ENCODE measurements at regions not wholly inside any gene's neighbourhood (a gene's known extent, or its start where the extent isn't known, plus 50 kb on each side); places are given as distances from the start of the nearest gene placed in this dataset.

DNA sequence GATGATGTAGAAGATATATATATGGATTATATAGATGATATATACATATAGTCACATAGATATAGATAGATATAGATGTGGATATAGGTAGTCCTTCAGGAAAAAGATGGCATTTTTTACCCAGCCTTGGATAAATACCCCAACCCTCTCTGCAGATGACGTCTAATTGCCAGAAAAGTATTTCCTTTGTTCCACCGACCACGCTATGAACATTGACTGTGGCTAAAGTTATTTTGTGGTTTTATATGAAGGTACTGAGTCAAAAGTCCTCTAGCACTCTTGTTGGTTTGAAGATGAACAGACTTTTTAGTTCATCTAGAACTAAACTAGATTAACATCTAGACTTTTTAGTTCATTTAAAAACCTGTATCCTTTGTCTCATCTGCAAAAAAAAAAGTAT lies 207.7 kb downstream of the PLOD2 start:
- no peak for TF ChIP-seq CTCF (IDR thresholded peaks at IDR 0.05)
- Histone ChIP-seq H4K20me1 (ENCODE audit: insufficient read depth, low read length) (no peaks in the 10 kb centered on the region), H3K4me3 (replicated peaks in 1 of 3; ENCODE audit: low read depth in 2 of 3, low read length in 3 of 3) (no peak overlapping the region), H2AFZ (ENCODE audit: insufficient read depth, low read depth, low read length, poor library complexity, severe bottlenecking) (no peak overlapping the region), H3K4me2 (replicated peaks; ENCODE audit: extremely low read depth, low read length, poor library complexity, severe bottlenecking) (no peak overlapping the region), H3K4me1 (ENCODE audit: control insufficient read depth in 1 of 2, insufficient read depth in 2 of 2, low read length in 2 of 2) (no peaks in the 10 kb centered on the region), H3K27me3 (ENCODE audit: control insufficient read depth in 2 of 2, insufficient read depth in 2 of 2, low read length in 2 of 2) (no peaks in the 10 kb centered on the region), H3K9ac (ENCODE audit: insufficient read depth, low read length, poor library complexity, severe bottlenecking) (no peak overlapping the region), H3K9me3 (replicated peaks in 1 of 2; ENCODE audit: control insufficient read depth in 1 of 2, insufficient read depth in 1 of 2, low read length in 2 of 2) (no peaks in the 10 kb centered on the region), H3K79me2 (ENCODE audit: insufficient read depth, low read length) (no peaks in the 10 kb centered on the region), H3K36me3 (replicated peaks in 1 of 2; ENCODE audit: control insufficient read depth in 1 of 2, insufficient read depth in 2 of 2, low read length in 2 of 2) (no peaks in the 10 kb centered on the region), H3K27ac (ENCODE audit: low read depth in 1 of 2, low read length in 2 of 2) (no peak overlapping the region)
- Mint-ChIP-seq H3K36me3 (no peaks in the 10 kb centered on the region), H3K9me3 (peaks cover 0 to 5% (median 2%) of the 10 kb centered on the region in 7 donors), H3K4me3 (no peak overlapping the region), H3K27ac (no peak overlapping the region), H3K27me3 (ENCODE audit: low read depth in 3 of 3) (no peaks in the 10 kb centered on the region), H3K4me1 (no peaks in the 10 kb centered on the region)
- WGBS (ENCODE audit: insufficient coverage), result no CpG with 5 or more reads among the region's 3 CpGs
- DNase-seq, result no peak
- intact Hi-C loops (cut with micrococcal nuclease), result no loop called here

- Histone ChIP-seq H3K27ac (ENCODE audit: low read depth in 1 of 2, low read length in 2 of 2) (no peak overlapping the region), H2AFZ (ENCODE audit: insufficient read depth, low read depth, low read length, poor library complexity, severe bottlenecking) (no peak overlapping the region), H4K20me1 (ENCODE audit: insufficient read depth, low read length) (no peaks in the 10 kb centered on the region), H3K4me3 (replicated peaks in 1 of 3; ENCODE audit: low read depth in 2 of 3, low read length in 3 of 3) (no peak overlapping the region), H3K36me3 (replicated peaks in 1 of 2; ENCODE audit: control insufficient read depth in 1 of 2, insufficient read depth in 2 of 2, low read length in 2 of 2) (no peaks in the 10 kb centered on the region), H3K4me1 (ENCODE audit: control insufficient read depth in 1 of 2, insufficient read depth in 2 of 2, low read length in 2 of 2) (no peaks in the 10 kb centered on the region), H3K79me2 (ENCODE audit: insufficient read depth, low read length) (no peaks in the 10 kb centered on the region), H3K9ac (ENCODE audit: insufficient read depth, low read length, poor library complexity, severe bottlenecking) (no peak overlapping the region), H3K4me2 (replicated peaks; ENCODE audit: extremely low read depth, low read length, poor library complexity, severe bottlenecking) (no peak overlapping the region), H3K9me3 (replicated peaks in 1 of 2; ENCODE audit: control insufficient read depth in 1 of 2, insufficient read depth in 1 of 2, low read length in 2 of 2) (no peaks in the 10 kb centered on the region), H3K27me3 (ENCODE audit: control insufficient read depth in 2 of 2, insufficient read depth in 2 of 2, low read length in 2 of 2) (no peaks in the 10 kb centered on the region)
- no peak overlapping the region for H3K4me3 Mint-ChIP-seq
- intact Hi-C loops (cut with micrococcal nuclease), result no loop called here
- H3K36me3 Mint-ChIP-seq, result no peaks in the 10 kb centered on the region
- H3K27me3 Mint-ChIP-seq (ENCODE audit: low read depth in 3 of 3), result no peaks in the 10 kb centered on the region
- no peak overlapping the region for H3K27ac Mint-ChIP-seq
- H3K4me1 Mint-ChIP-seq, result no peaks in the 10 kb centered on the region
- WGBS (ENCODE audit: insufficient coverage), result no CpG with 5 or more reads among the region's 2 CpGs
- no peak for DNase-seq
- H3K9me3 Mint-ChIP-seq, result peaks cover 0 to 3% (median 1%) of the 10 kb centered on the region in 7 donors
- TF ChIP-seq CTCF (IDR thresholded peaks at IDR 0.05), result no peak
Observed at GRCh38 chr3:145959457-145960088, 201.4 kb downstream of the PLOD2 start.

Measured in CD14-positive monocyte (primary cell).